NCI-H2107 treated with DMSO at 0.1 percent for 48 hours (cell line): ENCODE measurements at regions not wholly inside any gene's neighbourhood (a gene's known extent, or its start where the extent isn't known, plus 50 kb on each side); places are given as distances from the start of the nearest gene placed in this dataset.
A peak's percentile ranks its signal among the peaks of the same experiment; 100 is the strongest.
"Not testable (repeated sequence)": the region's sequence is repeated elsewhere in the genome, so short reads cannot be mapped to it uniquely, and the experiment has no call there.

Experiments used
- DNase-seq: peaks from one replicate; lab custom pipeline; 2025; ENCODE audit not compliant: unreplicated experiment; lab: John Stamatoyannopoulos, UW

DNA sequence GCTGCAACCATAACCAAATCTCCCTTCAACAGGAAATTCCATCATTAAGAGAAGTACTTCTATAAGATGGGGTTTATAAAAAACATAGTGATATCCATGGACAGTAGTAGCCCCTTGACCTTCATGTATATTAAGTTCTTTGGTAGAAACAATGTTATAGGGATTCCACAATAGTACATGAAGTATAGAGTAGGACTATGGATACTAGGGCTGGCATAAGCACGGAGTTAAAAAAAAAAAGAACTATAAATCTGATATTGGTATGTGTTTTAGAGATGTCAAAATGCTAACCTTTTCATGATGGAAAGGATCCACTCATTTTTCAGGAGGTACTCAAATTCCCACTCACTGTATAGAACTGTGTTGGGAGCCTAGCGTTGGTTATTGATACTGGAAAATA lies 337.6 kb downstream of the FGF10 start:
- peak; percentile 83 for DNase-seq

DNA sequence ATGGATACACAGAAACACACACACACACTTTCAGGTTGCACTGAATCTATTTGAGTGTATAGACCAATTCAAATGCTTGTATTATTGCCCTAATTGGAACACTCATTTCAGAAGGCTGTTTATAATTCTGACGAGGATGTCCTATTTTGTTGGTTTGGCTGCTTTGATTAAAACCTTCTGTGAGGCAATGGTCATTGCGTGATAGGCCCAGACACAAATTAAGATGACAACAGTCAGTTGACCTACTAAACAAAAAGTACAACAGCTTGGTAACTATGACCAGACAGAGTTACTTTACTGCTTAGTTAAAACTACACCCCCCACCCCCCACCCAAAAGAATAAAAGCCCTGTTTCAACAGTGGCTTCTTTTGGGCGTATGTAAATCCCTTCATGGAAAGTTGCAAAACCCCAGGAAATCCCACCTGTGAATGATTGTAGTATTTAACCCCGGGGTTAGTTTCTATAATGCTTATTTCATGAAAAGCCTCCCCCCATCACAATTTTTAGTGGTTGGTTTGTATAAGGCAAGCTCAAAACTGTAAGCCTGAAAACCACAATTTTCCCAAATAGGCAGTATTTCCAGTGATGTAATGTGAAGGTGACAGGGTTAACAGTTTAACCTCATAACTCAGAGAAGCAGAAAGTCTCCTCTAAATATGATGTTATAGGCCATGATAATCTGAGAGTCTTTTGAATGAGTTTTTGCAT lies 340.8 kb downstream of the FGF10 start:
- DNase-seq = no peak

- no peak for DNase-seq
These were observed 342.4 kb downstream of the FGF10 start for GRCh38 chr5:44046619-44047364.

DNA sequence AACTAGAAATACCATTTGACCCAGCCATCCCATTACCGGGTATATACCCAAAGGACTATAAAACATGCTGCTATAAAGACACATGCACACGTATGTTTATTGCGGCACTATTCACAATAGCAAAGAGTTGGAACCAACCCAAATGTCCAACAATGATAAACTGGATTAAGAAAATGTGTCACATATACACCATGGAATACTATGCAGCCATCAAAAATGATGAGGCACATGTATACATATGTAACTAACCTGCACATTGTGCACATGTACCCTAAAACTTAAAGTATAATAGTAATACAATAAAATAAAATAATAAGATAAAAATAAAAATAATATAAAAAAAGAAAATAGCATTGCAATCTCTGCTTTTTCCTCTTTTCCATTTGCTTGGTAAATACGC lies 344.7 kb downstream of the FGF10 start:
- DNase-seq = not testable (repeated sequence)

- DNase-seq = no peak
These were observed 361.0 kb downstream of the FGF10 start for GRCh38 chr5:44028226-44028625.

- no peak for DNase-seq
These were observed 366.6 kb downstream of the FGF10 start for GRCh38 chr5:44022622-44023021.

- DNase-seq = no peak
These were observed 377.7 kb downstream of the FGF10 start for GRCh38 chr5:44011518-44011917.

- no peak for DNase-seq
These were observed 386.8 kb downstream of the FGF10 start for GRCh38 chr5:44002381-44002901.

DNA sequence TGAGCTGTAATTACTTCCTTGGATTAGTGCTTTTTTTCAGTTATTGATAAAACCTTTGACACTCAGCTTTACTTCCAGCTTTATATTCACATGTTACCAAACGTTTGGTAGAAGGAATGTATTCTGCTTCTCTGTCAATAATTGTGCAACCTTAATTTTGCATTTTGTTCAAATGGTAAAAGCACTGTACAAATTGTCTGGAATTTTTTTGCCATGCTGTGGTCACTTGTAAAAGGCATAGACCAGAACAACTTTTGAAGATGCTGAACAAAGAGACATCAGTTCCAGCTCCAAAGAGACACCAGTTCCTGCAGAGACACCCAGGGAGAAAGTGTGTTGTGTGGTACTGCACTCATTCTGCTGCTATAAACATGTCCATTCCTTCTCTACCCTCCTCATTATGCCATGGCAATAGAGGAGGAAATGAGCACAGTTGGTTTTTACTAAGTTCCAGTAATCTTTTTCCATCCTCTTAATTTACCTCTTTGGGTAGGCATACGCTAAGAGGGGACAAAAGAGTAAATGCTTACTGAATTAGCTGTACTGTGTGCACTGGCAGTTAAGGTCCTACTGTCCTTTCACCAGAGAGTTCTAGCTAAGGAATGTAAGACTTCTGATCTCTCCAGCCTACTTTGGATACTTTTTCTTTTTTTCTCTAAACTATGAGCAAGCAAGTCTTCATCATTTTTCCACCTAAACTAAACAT lies 387.4 kb downstream of the FGF10 start:
- no peak for DNase-seq

DNA sequence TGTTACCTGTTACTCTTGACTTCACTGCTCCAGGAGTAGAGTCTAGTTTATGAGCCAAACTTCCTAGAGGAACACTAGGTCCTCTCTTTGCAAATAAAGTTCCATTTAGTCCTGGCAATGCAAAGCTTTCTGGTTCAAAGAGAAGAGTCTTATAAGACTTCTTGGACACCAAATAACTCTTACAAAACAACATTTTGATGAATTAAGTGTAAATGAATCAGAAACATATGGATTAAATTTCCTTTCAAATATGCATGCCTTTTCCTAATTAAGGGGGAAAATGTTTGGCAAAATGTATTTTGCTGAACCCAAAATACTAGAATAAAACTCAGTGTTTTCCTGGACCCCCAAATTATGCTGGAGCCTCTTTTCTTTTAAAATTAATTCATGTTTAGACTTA lies 388.0 kb downstream of the FGF10 start:
- no peak for DNase-seq

DNA sequence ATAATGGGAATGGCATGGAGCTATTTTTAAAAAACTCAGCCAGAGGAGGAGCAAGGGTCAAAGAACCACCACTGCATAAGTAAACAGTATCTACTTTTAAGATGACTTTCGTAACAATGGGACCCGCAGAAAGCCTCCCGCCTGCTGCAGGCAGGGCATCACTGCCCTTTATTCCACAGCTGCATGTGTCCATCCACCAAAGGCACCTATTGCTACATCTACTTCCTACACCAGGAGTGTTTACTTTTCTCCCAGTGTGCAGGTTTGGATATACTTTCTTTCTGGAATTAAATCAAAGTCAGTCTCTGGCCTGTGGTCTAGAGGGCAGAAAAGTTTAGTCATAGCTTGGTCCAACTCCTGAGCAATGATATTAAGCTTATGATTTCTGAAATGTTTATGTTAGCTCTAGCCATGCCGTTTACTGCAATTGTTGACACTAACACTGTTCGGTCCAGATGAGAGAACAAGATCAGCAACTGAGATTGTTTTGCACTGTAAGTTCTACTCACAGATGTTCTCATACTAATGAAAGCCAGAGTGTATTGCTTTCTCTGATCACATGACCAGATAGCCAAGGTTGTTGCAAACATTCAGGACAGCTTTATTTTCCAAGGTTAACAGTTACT lies 391.5 kb downstream of the FGF10 start:
- no peak for DNase-seq

DNA sequence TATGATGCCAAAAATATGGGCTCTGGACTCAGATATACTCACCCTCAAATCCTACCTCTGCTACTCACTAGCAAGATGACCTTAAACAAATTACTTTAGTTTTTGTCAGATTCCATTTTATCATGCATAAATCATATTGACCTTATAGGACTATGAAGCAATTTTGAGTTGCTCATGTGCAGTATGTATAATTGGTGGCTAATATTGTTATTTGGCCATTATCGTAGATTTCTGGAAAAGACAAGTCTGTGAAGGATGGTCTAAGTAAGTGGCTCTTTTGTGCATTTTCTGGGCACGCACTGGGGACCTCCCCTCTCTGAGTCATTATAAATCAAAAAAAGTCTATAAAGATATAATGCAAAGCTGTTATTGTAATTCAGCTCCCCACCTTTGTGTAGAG lies 393.0 kb downstream of the FGF10 start:
- no peak for DNase-seq

DNA sequence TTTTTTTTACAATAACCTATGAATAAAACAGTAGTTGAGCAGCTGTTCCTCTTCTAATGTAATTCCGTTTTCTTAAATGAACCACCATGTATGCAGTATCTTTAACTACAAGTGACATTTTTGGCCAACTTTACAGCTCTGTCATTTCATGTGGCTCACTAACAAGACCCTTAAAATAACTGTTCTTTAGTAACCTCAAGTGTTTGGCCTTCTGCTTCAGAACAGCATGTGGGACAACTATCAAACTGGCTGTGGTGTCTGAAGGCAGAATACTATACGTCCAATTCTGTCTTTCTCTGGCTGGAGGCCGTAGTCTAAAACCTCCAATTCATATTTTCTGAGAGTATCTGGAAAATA lies 391.4 kb downstream of the NNT start:
- no peak for DNase-seq

DNA sequence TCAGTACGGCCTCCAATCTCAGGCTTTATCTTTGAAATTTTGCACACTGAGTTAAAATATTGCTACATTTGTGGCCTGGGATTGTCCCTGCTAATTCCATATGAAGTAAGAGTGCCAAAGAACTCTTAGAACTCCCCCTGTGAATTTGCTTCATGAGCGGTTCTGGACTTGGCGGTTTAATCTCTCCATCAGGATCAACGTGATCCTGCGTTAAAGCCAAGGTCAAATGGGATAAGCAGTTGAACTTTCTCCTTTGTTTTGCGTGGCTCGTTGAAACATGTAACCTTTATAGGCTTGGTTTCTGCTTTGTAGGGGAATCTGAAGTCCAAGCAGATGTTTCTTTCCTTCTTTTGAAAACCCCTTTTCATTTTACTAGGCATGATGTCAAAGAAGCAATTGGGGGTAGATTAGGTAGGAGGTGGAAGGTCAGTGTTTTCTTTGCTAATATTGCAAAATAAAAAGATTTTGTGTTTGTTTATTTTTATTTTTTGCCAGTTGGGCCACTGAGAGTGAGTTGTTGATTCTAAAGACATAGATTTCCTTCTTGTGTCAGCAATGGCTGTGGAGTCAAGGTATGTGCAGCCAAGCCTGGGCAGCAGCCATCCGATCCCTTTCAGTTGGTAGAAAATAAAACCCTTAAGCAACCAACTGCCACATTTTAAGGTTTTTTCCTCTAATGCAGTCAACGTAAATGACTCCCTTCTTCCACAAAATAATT lies 390.8 kb downstream of the NNT start:
- no peak for DNase-seq

GRCh38 chr5:43985411-43985810 lies 382.4 kb downstream of the NNT start:
- no peak for DNase-seq

DNA sequence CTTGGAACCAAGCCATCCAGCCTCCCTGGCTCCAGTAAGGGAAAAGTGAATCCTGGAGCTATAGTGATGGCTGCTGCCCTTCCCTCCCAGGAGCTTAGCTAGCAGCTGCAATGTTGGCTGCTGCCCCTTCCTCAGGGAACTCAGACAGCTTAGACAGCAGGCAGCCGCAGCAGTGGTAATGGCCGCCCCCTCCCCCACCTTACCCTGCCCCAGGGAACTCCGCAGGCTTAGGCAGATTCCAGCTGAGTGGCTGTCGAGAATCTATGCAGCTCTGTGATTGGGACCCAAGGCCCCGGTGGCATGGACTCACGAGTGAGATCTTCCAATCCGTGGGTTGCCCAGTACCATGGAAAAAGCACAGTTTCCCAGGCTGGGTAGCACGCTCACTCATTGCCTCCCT lies 378.6 kb downstream of the NNT start:
- no peak for DNase-seq

- no peak for DNase-seq
These were observed 370.9 kb downstream of the NNT start for GRCh38 chr5:43973908-43974307.

GRCh38 chr5:43973318-43973717 lies 370.3 kb downstream of the NNT start:
- DNase-seq = no peak

DNA sequence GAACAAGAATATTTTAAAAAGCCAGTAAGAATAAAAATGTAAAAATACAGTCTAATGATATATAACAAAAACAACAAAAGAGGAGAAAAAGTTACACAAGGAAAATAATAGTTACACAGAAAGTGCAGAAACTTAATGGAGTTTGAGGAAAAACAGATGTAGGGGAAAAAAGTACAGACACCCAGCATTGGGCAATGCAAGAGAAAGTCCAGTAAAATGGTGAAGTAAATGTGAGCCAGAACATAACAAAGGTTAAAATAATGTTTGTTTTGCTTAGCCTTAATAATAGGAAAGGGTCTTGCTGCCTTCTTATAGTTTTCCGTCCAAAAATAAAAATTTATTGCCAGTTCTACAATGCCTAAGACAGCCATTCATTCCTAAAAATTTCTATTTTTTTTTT lies 364.2 kb downstream of the NNT start:
- no peak for DNase-seq

GRCh38 chr5:43959144-43959543 lies 356.2 kb downstream of the NNT start:
- DNase-seq = no peak

DNA sequence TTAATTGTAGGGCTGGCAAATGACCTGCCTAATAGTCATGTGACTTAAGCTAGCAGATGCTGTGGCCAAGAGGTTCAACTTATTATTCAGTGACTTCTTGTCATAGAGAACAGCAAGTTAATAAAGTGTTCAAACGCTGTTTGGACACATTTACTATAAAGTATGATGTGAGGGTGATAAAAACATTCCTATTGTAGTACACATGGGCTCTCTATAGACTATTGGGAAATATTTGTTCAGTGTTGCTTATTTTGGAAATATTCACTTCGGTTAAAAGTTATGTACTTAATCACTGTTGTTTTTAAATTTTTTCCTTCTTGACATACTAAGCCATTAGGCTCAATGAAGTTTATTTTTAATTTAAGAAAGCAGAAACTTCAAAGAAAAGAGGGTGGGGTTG lies 345.0 kb downstream of the NNT start:
- DNase-seq = no peak
